PC-3 (cell line): ENCODE measurements at regions not wholly inside any gene's neighbourhood (a gene's known extent, or its start where the extent isn't known, plus 50 kb on each side); places are given as distances from the start of the nearest gene placed in this dataset.

Source experiments
- ATAC-seq: fragments of 200-7000 bp; cut with Tn5 transposase; 2 replicates; pipeline ENCODE4 v1.9.1; 2020; ENCODE audit warnings: mild to moderate bottlenecking, moderate library complexity
- BruUV-seq: library from RNA; stranded (reverse); fragments of 400-500 nt; replicated peaks from 2 replicates; lab custom pipeline; 2021; lab: Mats Ljungman, UMichigan
- CTCF ChIA-PET: fragments of 300-600 bp; sonication (Branson Sonifier 250); formaldehyde crosslinking; loops from one replicate; lab custom pipeline; 2022; ENCODE audit warnings: antibody characterized with exemption; lab: Charles Lee
- POLR2A ChIA-PET: fragments of 300-600 bp; sonication (Branson Sonifier 250); formaldehyde crosslinking; loops from one replicate; lab custom pipeline; 2022; ENCODE audit warnings: antibody characterized with exemption; ENCODE audit not compliant: unreplicated experiment; lab: Charles Lee
- DNase-seq: peaks from one replicate; pipeline ENCODE4 v3.0.0-alpha.2; 2015
- H2AFZ ChIP-seq: fragments of 300-600 bp; sonication (generic); 2 replicates; pipeline ENCODE4 v1.6.0; 2016; ENCODE audit warnings: antibody characterized with exemption, low read length
- H3F3A ChIP-seq: fragments of 300-600 bp; sonication (generic); one replicate; pipeline ENCODE4 v1.6.0; 2017; ENCODE audit warnings: antibody characterized with exemption, low read length, control low read depth, mild to moderate bottlenecking; ENCODE audit not compliant: unreplicated experiment
- H3K27ac ChIP-seq: fragments of 300-600 bp; sonication (generic); 2 replicates; pipeline ENCODE4 v1.5.1; 2016; ENCODE audit warnings: mild to moderate bottlenecking, low read length
- H3K27me3 ChIP-seq: fragments of 300-600 bp; sonication (generic); 2 replicates; pipeline ENCODE4 v1.6.1; 2016; ENCODE audit warnings: low read length, mixed read lengths
- H3K36me3 ChIP-seq: fragments of 300-600 bp; sonication (generic); 2 replicates; pipeline ENCODE4 v1.6.1; 2016; ENCODE audit warnings: low read depth, mixed run types, low read length, mixed read lengths
- H3K4me1 ChIP-seq: fragments of 300-600 bp; sonication (generic); 2 replicates; pipeline ENCODE4 v1.5.1; 2016; ENCODE audit warnings: low read length; ENCODE audit not compliant: insufficient read depth
- H3K4me2 ChIP-seq: fragments of 300-600 bp; sonication (generic); 2 replicates; pipeline ENCODE4 v1.6.0; 2016; ENCODE audit warnings: low read length
- H3K4me3 ChIP-seq: fragments of 300-600 bp; sonication (generic); 2 replicates; pipeline ENCODE4 v1.5.1; 2016; ENCODE audit warnings: mild to moderate bottlenecking, low read length, mixed read lengths
- H3K79me2 ChIP-seq: fragments of 300-600 bp; sonication (generic); 2 replicates; pipeline ENCODE4 v1.6.1; 2017; ENCODE audit warnings: low read length, mixed read lengths
- H3K9ac ChIP-seq: fragments of 300-600 bp; sonication (generic); 2 replicates; pipeline ENCODE4 v1.6.0; 2016; ENCODE audit warnings: mild to moderate bottlenecking, low read length
- H3K9me2 ChIP-seq: fragments of 300-600 bp; sonication (generic); replicated peaks from 2 replicates; pipeline ENCODE4 v1.6.1; 2016; ENCODE audit warnings: mixed run types, low read length, mixed read lengths
- H3K9me3 ChIP-seq: fragments of 300-600 bp; sonication (generic); 2 replicates; pipeline ENCODE4 v1.6.1; 2016; ENCODE audit warnings: low read length, mixed read lengths
- H4K20me1 ChIP-seq: fragments of 300-600 bp; sonication (generic); 2 replicates; pipeline ENCODE4 v1.6.1; 2016; ENCODE audit warnings: low read length, mixed read lengths
- CTCF ChIP-seq: fragments of 300-600 bp; sonication (generic); conservative IDR thresholded peaks from 2 replicates; pipeline ENCODE4 v1.5.1; 2017; ENCODE audit warnings: antibody characterized with exemption, low read depth, mild to moderate bottlenecking, low read length
- EZH2 ChIP-seq: fragments of 300-600 bp; sonication (generic); IDR thresholded peaks from one replicate; pipeline ENCODE4 v1.6.1; 2017; ENCODE audit warnings: antibody characterized with exemption, mild to moderate bottlenecking, low read length; ENCODE audit not compliant: unreplicated experiment
- EZH2phosphoT487 ChIP-seq: fragments of 300-600 bp; sonication (generic); IDR thresholded peaks from 2 replicates; pipeline ENCODE4 v1.6.1; 2018; ENCODE audit warnings: mild to moderate bottlenecking, antibody characterized with exemption, low read length, borderline replicate concordance
- intact Hi-C: fragments of 100-400 bp; cut with micrococcal nuclease; formaldehyde crosslinking; loops from 2 replicates; pipeline ENCODE4 v1.9.0; 2023

GRCh38 chr11:116374085-116374484 is 398.7 kb downstream of the BUD13 start:
- intact Hi-C loops, result no loop called here
- H3K79me2 ChIP-seq, result no peaks in the 10 kb centered on the region
- H3K4me3 ChIP-seq, result no peak overlapping the region
- H3K9ac ChIP-seq, result no peak overlapping the region
- ATAC-seq (no peak), DNase-seq (no peak)
- H3K4me1 ChIP-seq, result no peaks in the 10 kb centered on the region
- no peak overlapping the region for H3K4me2 ChIP-seq
- no peaks in the 10 kb centered on the region for H3K9me2 ChIP-seq
- H3F3A ChIP-seq, result no peaks in the 10 kb centered on the region
- TF ChIP-seq EZH2, result no peak
- TF ChIP-seq EZH2phosphoT487, result no peak
- no peak for TF ChIP-seq CTCF
- BruUV-seq, result no TSS peak
- no peak overlapping the region for H3K27ac ChIP-seq
- H3K27me3 ChIP-seq, result peaks cover 6% of the 10 kb centered on the region; the same call in 1 of the 2 replicates
- ChIA-PET CTCF (no interaction called here), POLR2A (no interaction called here)
- no peak overlapping the region for H2AFZ ChIP-seq
- no peaks in the 10 kb centered on the region for H3K36me3 ChIP-seq
- no peaks in the 10 kb centered on the region for H3K9me3 ChIP-seq
- no peaks in the 10 kb centered on the region for H4K20me1 ChIP-seq

GRCh38 chr11:116373104-116373944 is 399.5 kb downstream of the BUD13 start:
- H2AFZ ChIP-seq, result no peak overlapping the region
- no peak for ATAC-seq
- H3K9ac ChIP-seq, result no peak overlapping the region
- peaks cover 6% of the 10 kb centered on the region; the same call in 1 of the 2 replicates for H3K27me3 ChIP-seq
- H3K36me3 ChIP-seq, result no peaks in the 10 kb centered on the region
- H3K27ac ChIP-seq, result no peak overlapping the region
- no peaks in the 10 kb centered on the region for H3K79me2 ChIP-seq
- BruUV-seq, result no TSS peak
- H3K4me1 ChIP-seq, result no peaks in the 10 kb centered on the region
- no peaks in the 10 kb centered on the region for H3K9me3 ChIP-seq
- no peak for DNase-seq
- no peaks in the 10 kb centered on the region for H3F3A ChIP-seq
- CTCF ChIA-PET, result no interaction called here
- intact Hi-C loops, result no loop called here
- TF ChIP-seq EZH2 (no peak), CTCF (no peak), EZH2phosphoT487 (no peak)
- no peak overlapping the region for H3K4me2 ChIP-seq
- H4K20me1 ChIP-seq, result no peaks in the 10 kb centered on the region
- POLR2A ChIA-PET, result no interaction called here
- H3K9me2 ChIP-seq, result no peaks in the 10 kb centered on the region
- H3K4me3 ChIP-seq, result no peak overlapping the region

GRCh38 chr11:116371146-116371545 is 401.6 kb downstream of the BUD13 start:
- H3K9me2 ChIP-seq, result no peaks in the 10 kb centered on the region
- H3F3A ChIP-seq, result no peaks in the 10 kb centered on the region
- no peak overlapping the region for H3K4me3 ChIP-seq
- no peaks in the 10 kb centered on the region for H3K36me3 ChIP-seq
- no peak overlapping the region for H3K9ac ChIP-seq
- no peak overlapping the region for H3K27ac ChIP-seq
- peaks cover 6% of the 10 kb centered on the region; the same call in 1 of the 2 replicates for H3K27me3 ChIP-seq
- no peaks in the 10 kb centered on the region for H3K79me2 ChIP-seq
- no TSS peak for BruUV-seq
- H3K4me1 ChIP-seq, result no peaks in the 10 kb centered on the region
- ATAC-seq (no peak), DNase-seq (no peak)
- POLR2A ChIA-PET, result no interaction called here
- no peaks in the 10 kb centered on the region for H4K20me1 ChIP-seq
- no peaks in the 10 kb centered on the region for H3K9me3 ChIP-seq
- H3K4me2 ChIP-seq, result no peak overlapping the region
- no peak overlapping the region for H2AFZ ChIP-seq
- CTCF ChIA-PET, result no interaction called here
- TF ChIP-seq EZH2 (no peak), CTCF (no peak), EZH2phosphoT487 (no peak)
- intact Hi-C loops, result no loop called here
